Keratinocyte (primary cell): ENCODE measurements at regions not wholly inside any gene's neighbourhood (a gene's known extent, or its start where the extent isn't known, plus 50 kb on each side); places are given as distances from the start of the nearest gene placed in this dataset.

Experiments
- DNase-seq: peaks from one replicate; pipeline ENCODE4 v3.0.0-alpha.2; 2011; ENCODE audit warnings: low read depth, missing footprints, low spot score
- FAIRE-seq: peaks from 2 replicates; lab custom pipeline; 2011; peaks lifted over from hg19 to GRCh38; lab: Jason Lieb, UNC
- H2AFZ ChIP-seq: 2 replicates; pipeline ENCODE4 v1.6.0; 2012; ENCODE audit warnings: low read length, control low read depth, inconsistent platforms; ENCODE audit not compliant: control insufficient read depth
- H3K27ac ChIP-seq: 2 replicates; pipeline ENCODE4 v1.5.1; 2011; ENCODE audit warnings: low read length; ENCODE audit not compliant: control insufficient read depth, insufficient read depth
- H3K27me3 ChIP-seq: 3 replicates; pipeline ENCODE4 v1.6.0; 2011; ENCODE audit warnings: low read length; ENCODE audit not compliant: control insufficient read depth, insufficient read depth; ENCODE audit errors: extremely low read depth
- H3K36me3 ChIP-seq, 2 experiments: 2 replicates in 1 of 2; 3 replicates in 1 of 2; pipeline ENCODE4 v1.5.1; 2011; ENCODE audit warnings: low read length in 2 of 2, mild to moderate bottlenecking in 1 of 2; ENCODE audit not compliant: control insufficient read depth in 2 of 2, insufficient read depth in 2 of 2; ENCODE audit errors: extremely low read depth in 1 of 2
- H3K4me1 ChIP-seq: 3 replicates; pipeline ENCODE4 v1.5.1; 2011; ENCODE audit warnings: low read length; ENCODE audit not compliant: control insufficient read depth, insufficient read depth; ENCODE audit errors: extremely low read depth
- H3K4me2 ChIP-seq: 3 replicates; pipeline ENCODE4 v1.6.0; 2011; ENCODE audit warnings: low read depth, low read length; ENCODE audit not compliant: control insufficient read depth, insufficient read depth; ENCODE audit errors: extremely low read depth
- H3K4me3 ChIP-seq, 3 experiments: fragments of 200-600 bp in 1 of 3; sonication (generic) in 1 of 3; 2 replicates in 2 of 3; 3 replicates in 1 of 3; pipeline ENCODE4 v1.5.1; 2011 to 2016; ENCODE audit warnings: low read length in 3 of 3, mild to moderate bottlenecking in 3 of 3, control low read depth in 2 of 3, inconsistent platforms in 1 of 3, low read depth in 1 of 3, mixed read lengths in 1 of 3, mixed run types in 1 of 3, moderate library complexity in 1 of 3; ENCODE audit not compliant: control insufficient read depth in 2 of 3, insufficient read depth in 2 of 3; ENCODE audit errors: extremely low read depth in 1 of 3
- H3K79me2 ChIP-seq: 2 replicates; pipeline ENCODE4 v1.6.0; 2012; ENCODE audit warnings: low read length; ENCODE audit not compliant: control insufficient read depth, insufficient read depth
- H3K9ac ChIP-seq: 3 replicates; pipeline ENCODE4 v1.6.0; 2011; ENCODE audit warnings: low read length; ENCODE audit not compliant: control insufficient read depth, insufficient read depth; ENCODE audit errors: extremely low read depth
- H3K9me1 ChIP-seq: 3 replicates; pipeline ENCODE4 v1.6.0; 2011; ENCODE audit warnings: low read length; ENCODE audit not compliant: control insufficient read depth, insufficient read depth; ENCODE audit errors: extremely low read depth
- H3K9me3 ChIP-seq: 2 replicates; pipeline ENCODE4 v1.5.1; 2012; ENCODE audit warnings: low read depth, low read length; ENCODE audit not compliant: control insufficient read depth
- H4K20me1 ChIP-seq: 3 replicates; pipeline ENCODE4 v1.6.0; 2011; ENCODE audit warnings: low read length; ENCODE audit not compliant: control insufficient read depth, insufficient read depth; ENCODE audit errors: extremely low read depth
- EZH2 ChIP-seq: IDR thresholded peaks from one replicate; pipeline ENCODE4 v1.6.1; 2012; ENCODE audit warnings: inconsistent platforms, mild to moderate bottlenecking, low read length, moderate library complexity
- dilution Hi-C: fragments of 300-500 bp; cut with MboI; formaldehyde crosslinking; loops from one replicate; pipeline ENCODE4 v1.7.0; 2020; ENCODE audit warnings: low sequenced_read_pairs; ENCODE audit not compliant: extremely low pct_ligation_motif_present
- TF ChIP-seq, protein P1 (sequence below), 3 experiments: IDR thresholded peaks in 1 of 3; conservative IDR thresholded peaks in 1 of 3; optimal IDR thresholded peaks in 1 of 3; 2 replicates in 2 of 3; 3 replicates in 1 of 3; pipeline versions ENCODE3 to v1.5.1; 2011; ENCODE audit warnings: low read length in 3 of 3, mild to moderate bottlenecking in 3 of 3, moderate library complexity in 2 of 3, control low read depth in 1 of 3, inconsistent platforms in 1 of 3; ENCODE audit not compliant: insufficient read depth in 2 of 3; ENCODE audit errors: extremely low read depth in 1 of 3

DNA sequence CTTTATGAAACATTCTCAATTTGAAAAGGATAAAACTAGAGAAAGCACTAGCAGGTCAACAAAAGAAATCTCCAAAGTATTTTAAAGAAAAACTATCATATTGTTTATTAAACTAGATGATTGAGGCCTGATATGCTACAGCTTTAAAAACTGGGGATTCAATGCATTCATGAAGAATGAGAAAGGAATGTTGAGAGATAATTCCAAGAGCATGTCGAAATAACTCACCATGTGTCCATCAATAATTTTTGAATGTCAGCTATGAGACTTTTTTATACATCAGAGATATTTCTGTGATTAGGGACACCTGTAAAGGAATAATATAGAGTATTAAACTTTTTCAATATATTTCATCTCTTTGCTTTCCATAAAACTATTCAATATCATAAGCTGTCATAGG, 376.9 kb upstream of the REG3G start:
- no peak for FAIRE-seq

DNA sequence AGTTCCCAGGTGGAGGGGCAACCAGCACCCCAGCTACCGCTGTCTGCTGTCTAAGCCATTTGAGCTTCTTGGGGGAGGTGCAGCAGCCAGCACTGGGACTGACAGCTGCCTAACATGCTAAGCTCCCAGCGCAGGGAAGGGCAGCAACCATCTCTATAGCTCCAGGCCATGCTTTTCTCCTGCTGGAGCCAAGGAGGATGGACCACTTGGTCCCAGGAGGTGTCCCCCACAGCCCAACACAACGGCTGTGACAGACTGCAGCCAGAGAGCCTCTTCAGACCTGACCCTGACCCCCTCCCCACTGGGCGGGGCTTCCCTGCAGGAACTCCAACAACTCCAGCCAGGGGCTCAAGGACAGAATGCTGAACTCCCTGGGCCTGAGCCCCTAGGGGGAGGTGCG, 370.6 kb upstream of the REG3G start:
- TF ChIP-seq, protein P1, sequence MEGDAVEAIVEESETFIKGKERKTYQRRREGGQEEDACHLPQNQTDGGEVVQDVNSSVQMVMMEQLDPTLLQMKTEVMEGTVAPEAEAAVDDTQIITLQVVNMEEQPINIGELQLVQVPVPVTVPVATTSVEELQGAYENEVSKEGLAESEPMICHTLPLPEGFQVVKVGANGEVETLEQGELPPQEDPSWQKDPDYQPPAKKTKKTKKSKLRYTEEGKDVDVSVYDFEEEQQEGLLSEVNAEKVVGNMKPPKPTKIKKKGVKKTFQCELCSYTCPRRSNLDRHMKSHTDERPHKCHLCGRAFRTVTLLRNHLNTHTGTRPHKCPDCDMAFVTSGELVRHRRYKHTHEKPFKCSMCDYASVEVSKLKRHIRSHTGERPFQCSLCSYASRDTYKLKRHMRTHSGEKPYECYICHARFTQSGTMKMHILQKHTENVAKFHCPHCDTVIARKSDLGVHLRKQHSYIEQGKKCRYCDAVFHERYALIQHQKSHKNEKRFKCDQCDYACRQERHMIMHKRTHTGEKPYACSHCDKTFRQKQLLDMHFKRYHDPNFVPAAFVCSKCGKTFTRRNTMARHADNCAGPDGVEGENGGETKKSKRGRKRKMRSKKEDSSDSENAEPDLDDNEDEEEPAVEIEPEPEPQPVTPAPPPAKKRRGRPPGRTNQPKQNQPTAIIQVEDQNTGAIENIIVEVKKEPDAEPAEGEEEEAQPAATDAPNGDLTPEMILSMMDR (optimal IDR thresholded peaks at IDR 0.05 in 1 of 3, IDR thresholded peaks at IDR 0.05 in 1 of 3, conservative IDR thresholded peaks at IDR 0.05 in 1 of 3; ENCODE audit: extremely low read depth in 1 of 3, insufficient read depth in 2 of 3, low read length in 3 of 3): no peak
- TF ChIP-seq EZH2: no peak
- Histone ChIP-seq H3K9me3 (peaks cover 2% of the 10 kb centered on the region), H2AFZ (no peak overlapping the region), H4K20me1 (no peaks in the 10 kb centered on the region), H3K9ac (no peak overlapping the region), H3K4me3 (no peak overlapping the region), H3K79me2 (no peaks in the 10 kb centered on the region), H3K4me1 (no peaks in the 10 kb centered on the region), H3K9me1 (no peaks in the 10 kb centered on the region), H3K36me3 (no peaks in the 10 kb centered on the region), H3K27me3 (no peaks in the 10 kb centered on the region), H3K4me2 (no peak overlapping the region), H3K27ac (no peak overlapping the region)
- DNase-seq (no peak), FAIRE-seq (no peak)
- dilution Hi-C loops: no loop called here

More for the DNA sequence above, 376.9 kb upstream of the REG3G start:
- DNase-seq: no peak
- Histone ChIP-seq H3K4me2 (no peak overlapping the region), H3K9ac (no peak overlapping the region), H3K4me3 (no peak overlapping the region), H3K27ac (no peak overlapping the region), H4K20me1 (no peaks in the 10 kb centered on the region), H3K4me1 (no peaks in the 10 kb centered on the region), H2AFZ (no peak overlapping the region), H3K27me3 (no peaks in the 10 kb centered on the region), H3K9me1 (no peaks in the 10 kb centered on the region), H3K79me2 (no peaks in the 10 kb centered on the region), H3K36me3 (no peaks in the 10 kb centered on the region), H3K9me3 (no peaks in the 10 kb centered on the region)
- TF ChIP-seq, protein P1 (optimal IDR thresholded peaks at IDR 0.05 in 1 of 3, IDR thresholded peaks at IDR 0.05 in 1 of 3, conservative IDR thresholded peaks at IDR 0.05 in 1 of 3; ENCODE audit: extremely low read depth in 1 of 3, insufficient read depth in 2 of 3, low read length in 3 of 3): no peak
- TF ChIP-seq EZH2: no peak
- dilution Hi-C loops: no loop called here
